Colonic mucosa (tissue), 4 donors: ENCODE measurements at regions not wholly inside any gene's neighbourhood (a gene's known extent, or its start where the extent isn't known, plus 50 kb on each side); places are given as distances from the start of the nearest gene placed in this dataset.
"Not testable (repeated sequence)": the region's sequence is repeated elsewhere in the genome, so short reads cannot be mapped to it uniquely, and the experiment has no call there.

Experiments
- DNase-seq: peaks from one replicate; pipeline ENCODE4 v3.0.0-alpha.2; 2020
- H3K27ac ChIP-seq: fragments of 200-600 bp; one replicate; pipeline ENCODE4 v1.8.0; 2021
- H3K27me3 ChIP-seq: fragments of 200-600 bp; one replicate; pipeline ENCODE4 v1.8.0; 2021
- H3K36me3 ChIP-seq: fragments of 200-600 bp; one replicate; pipeline ENCODE4 v1.8.0; 2021
- H3K4me1 ChIP-seq: fragments of 200-600 bp; one replicate; pipeline ENCODE4 v1.8.0; 2021; ENCODE audit warnings: mild to moderate bottlenecking
- H3K4me3 ChIP-seq: fragments of 200-600 bp; one replicate; pipeline ENCODE4 v1.8.0; 2021
- H3K9ac ChIP-seq, 2 donors: one replicate each; pipeline ENCODE4 v1.7.0; 2013; ENCODE audit warnings: control low read depth in 2 of 2, low read depth in 2 of 2, low read length in 2 of 2
- H3K9me3 ChIP-seq: fragments of 200-600 bp; one replicate; pipeline ENCODE4 v1.8.0; 2021
- intact Hi-C: fragments of 100-400 bp; cut with DNase I; formaldehyde crosslinking; loops from one replicate; pipeline ENCODE4 v1.14.1; 2022
- TF ChIP-seq, protein P1 (sequence below): fragments of 200-600 bp; IDR thresholded peaks from one replicate; pipeline ENCODE4 v1.8.0; 2022; ENCODE audit warnings: antibody characterized with exemption, mild to moderate bottlenecking
- donor health status: healthy.
- donor health status: DM: no; HTN: no; CAD: no.
- donor health status: DM: no; HTN: no; CAD: no.

DNA sequence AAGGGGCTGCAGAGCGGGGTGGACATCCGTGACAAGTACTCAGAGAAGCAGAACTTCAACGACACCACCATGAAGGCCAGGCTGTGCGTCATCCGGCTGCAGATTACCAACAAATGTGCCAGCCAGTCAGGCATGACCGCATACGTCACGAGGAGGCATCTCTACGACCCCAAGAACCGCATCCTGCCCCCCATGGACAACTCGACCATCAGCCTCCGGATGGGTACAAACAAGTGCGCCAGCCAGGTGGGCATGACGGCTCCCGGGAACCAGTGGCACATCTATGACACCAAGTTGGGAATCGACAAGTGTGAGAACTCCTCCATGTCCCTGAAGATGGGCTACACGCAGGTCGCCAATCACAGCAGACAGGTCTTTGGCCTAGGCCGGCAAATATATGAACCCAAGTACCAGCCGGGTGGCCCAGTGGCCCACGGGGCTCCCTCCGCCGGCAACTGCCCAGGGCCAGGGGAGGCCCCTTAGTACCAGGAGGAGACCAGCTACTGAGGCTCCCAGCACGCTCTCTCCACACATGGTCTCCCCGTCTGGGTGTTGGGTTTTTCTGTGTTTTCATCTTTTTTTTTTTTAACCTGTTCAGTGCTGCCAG is 133.4 kb upstream of the TEKT4 start:
- H3K4me1 ChIP-seq, H3K4me3 ChIP-seq, H3K9me3 ChIP-seq, H3K36me3 ChIP-seq, H3K27ac ChIP-seq, H3K27me3 ChIP-seq, intact Hi-C loops, H3K9ac ChIP-seq, DNase-seq: not testable (repeated sequence)

DNA sequence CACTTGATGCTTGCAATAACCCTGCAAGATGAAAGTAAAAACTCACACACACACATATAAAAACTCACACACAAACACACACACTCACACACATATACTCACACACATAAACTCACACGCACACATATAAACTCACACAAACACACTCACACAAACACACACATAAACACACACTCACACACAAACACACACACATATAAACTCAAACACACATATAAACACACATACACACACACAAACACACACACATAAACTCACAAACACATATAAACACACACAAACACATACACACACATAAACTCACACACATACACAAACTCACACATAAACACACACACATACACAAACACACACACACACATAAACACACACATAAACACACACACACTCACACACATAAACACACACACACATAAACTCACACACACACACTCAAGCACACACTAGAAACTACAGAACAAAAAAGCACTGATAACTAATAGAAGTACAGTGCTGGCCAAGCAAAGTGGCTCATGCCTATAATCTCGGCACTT is 117.7 kb upstream of the TEKT4 start:
- no peaks in the 10 kb centered on the region for H3K9me3 ChIP-seq
- H3K27ac ChIP-seq, result no peak overlapping the region
- intact Hi-C loops, result no loop called here
- no peak overlapping the region for H3K4me3 ChIP-seq
- no peaks in the 10 kb centered on the region for H3K27me3 ChIP-seq
- DNase-seq, result no peak
- H3K9ac ChIP-seq, result no peak overlapping the region
- no peaks in the 10 kb centered on the region for H3K4me1 ChIP-seq
- no peaks in the 10 kb centered on the region for H3K36me3 ChIP-seq
- TF ChIP-seq, protein P1, sequence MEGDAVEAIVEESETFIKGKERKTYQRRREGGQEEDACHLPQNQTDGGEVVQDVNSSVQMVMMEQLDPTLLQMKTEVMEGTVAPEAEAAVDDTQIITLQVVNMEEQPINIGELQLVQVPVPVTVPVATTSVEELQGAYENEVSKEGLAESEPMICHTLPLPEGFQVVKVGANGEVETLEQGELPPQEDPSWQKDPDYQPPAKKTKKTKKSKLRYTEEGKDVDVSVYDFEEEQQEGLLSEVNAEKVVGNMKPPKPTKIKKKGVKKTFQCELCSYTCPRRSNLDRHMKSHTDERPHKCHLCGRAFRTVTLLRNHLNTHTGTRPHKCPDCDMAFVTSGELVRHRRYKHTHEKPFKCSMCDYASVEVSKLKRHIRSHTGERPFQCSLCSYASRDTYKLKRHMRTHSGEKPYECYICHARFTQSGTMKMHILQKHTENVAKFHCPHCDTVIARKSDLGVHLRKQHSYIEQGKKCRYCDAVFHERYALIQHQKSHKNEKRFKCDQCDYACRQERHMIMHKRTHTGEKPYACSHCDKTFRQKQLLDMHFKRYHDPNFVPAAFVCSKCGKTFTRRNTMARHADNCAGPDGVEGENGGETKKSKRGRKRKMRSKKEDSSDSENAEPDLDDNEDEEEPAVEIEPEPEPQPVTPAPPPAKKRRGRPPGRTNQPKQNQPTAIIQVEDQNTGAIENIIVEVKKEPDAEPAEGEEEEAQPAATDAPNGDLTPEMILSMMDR, result no peak

DNA sequence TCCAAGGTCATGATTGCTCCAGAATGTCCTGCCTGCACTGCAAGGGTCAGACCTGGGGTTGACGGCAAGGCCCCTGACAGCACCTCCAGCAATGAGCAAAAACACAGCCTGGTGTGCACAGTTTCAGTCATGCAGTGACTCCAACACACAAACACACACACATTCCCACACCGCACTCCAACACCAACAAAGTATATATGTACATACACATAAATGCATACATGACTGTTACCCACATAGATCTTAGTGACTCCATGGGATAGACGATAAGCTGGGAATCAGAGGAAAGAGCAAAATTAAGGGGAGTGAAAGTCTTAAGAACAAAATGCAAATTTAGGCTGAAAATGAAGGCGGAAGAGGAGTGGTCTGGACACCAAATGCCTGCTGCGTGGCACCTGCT is 112.7 kb upstream of the TEKT4 start:
- DNase-seq, result no peak

DNA sequence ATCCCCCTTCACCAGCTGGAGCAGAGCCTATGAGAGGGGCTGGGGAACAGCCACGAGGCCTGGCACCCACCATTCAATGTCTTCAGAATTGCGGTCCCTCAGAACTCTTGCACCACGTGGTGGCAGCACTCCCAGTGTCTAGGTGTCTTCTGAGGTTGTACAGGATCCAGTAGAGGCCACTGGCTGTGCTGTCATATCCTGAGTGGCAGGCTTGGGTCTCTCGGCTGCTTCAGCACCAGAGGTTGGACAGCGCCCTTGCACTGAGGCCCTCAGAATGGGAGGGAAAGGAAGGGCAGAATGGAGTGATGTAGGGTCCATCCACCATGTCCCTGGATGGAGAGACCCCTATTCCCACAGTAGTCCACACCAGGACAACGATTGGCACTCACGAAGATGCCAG is 112.0 kb upstream of the TEKT4 start:
- intact Hi-C loops, result no loop called here
- no peaks in the 10 kb centered on the region for H3K27me3 ChIP-seq
- no peak overlapping the region for H3K27ac ChIP-seq
- no peaks in the 10 kb centered on the region for H3K36me3 ChIP-seq
- H3K4me3 ChIP-seq, result no peak overlapping the region
- TF ChIP-seq, protein P1, result no peak
- no peak for DNase-seq
- H3K4me1 ChIP-seq, result no peaks in the 10 kb centered on the region
- H3K9me3 ChIP-seq, result no peaks in the 10 kb centered on the region
- H3K9ac ChIP-seq, result no peak overlapping the region

More for the DNA sequence above, 112.7 kb upstream of the TEKT4 start:
- TF ChIP-seq, protein P1, result no peak
- Histone ChIP-seq H3K27ac (no peak overlapping the region), H3K9me3 (no peaks in the 10 kb centered on the region), H3K4me1 (no peaks in the 10 kb centered on the region), H3K9ac (no peak overlapping the region), H3K27me3 (no peaks in the 10 kb centered on the region), H3K4me3 (no peak overlapping the region), H3K36me3 (no peaks in the 10 kb centered on the region)
- intact Hi-C loops, result no loop called here

DNA sequence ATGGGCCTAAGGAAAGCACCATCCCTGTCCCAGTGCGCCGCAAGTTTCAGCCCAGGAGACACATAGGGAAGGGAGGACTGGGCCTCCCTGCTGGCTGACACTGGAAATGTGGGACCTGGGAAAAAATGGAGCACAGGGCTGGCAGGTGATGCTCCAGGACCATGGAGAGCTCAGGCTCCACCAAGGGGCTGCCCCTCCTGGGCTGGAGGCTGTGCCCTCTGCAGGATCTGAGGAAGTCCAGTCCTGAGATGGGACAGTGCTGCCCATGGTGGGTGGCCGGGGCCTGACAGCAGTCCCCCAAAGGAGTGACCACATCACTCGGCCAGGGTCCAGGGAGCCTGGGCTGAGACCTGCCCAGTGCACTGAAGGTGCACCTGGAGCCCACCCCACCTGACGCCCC is 108.6 kb upstream of the TEKT4 start:
- TF ChIP-seq, protein P1, result no peak
- no peaks in the 10 kb centered on the region for H3K27me3 ChIP-seq
- intact Hi-C loops, result no loop called here
- H3K27ac ChIP-seq, result no peak overlapping the region
- H3K9me3 ChIP-seq, result no peaks in the 10 kb centered on the region
- no peaks in the 10 kb centered on the region for H3K36me3 ChIP-seq
- no peak for DNase-seq
- no peak overlapping the region for H3K9ac ChIP-seq
- H3K4me3 ChIP-seq, result no peak overlapping the region
- H3K4me1 ChIP-seq, result no peaks in the 10 kb centered on the region

DNA sequence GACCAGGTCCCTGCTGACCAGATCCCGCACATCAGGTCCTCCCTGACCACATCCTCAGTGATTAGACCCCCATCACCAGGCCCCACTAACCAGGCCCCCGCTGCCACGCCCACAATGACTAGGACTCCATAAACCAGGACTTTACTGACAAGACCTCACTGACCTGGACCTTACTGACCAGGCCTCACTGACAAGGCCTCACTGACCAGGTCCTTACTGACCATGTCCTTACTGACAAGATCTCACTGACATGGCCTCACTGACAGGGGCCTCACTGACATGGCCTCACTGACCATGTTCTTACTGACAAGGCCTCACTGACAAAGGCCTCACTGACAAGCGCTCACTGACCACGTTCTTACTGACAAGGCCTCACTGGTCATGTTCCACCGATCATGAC is 107.9 kb upstream of the TEKT4 start:
- TF ChIP-seq, protein P1, result no peak
- no peak overlapping the region for H3K4me3 ChIP-seq

DNA sequence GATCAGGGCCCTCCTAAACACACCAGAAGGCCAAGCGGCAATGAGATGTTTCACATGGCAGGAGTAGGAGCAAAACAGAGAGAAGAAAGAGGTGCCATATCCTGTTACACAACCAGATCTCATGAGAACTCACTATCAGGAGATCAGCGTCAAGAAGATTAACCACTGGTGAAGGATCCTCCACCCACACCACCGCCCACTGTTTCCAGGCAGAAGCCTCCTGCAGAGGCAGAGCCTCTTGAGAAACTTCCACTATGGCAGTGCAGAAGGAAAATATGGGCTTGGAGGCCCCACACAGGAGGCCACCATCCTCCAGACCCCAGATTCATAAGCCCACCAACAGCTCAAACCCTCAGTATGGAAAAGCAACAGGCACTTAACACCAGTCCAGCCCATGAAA is 106.9 kb upstream of the TEKT4 start:
- DNase-seq, intact Hi-C loops, H3K27me3 ChIP-seq: not testable (repeated sequence)

More for the DNA sequence above, 107.9 kb upstream of the TEKT4 start:
- Histone ChIP-seq H3K4me1 (no peaks in the 10 kb centered on the region), H3K27ac (no peak overlapping the region), H3K9ac (no peak overlapping the region), H3K36me3 (no peaks in the 10 kb centered on the region), H3K27me3 (no peaks in the 10 kb centered on the region), H3K9me3 (no peaks in the 10 kb centered on the region)
- DNase-seq, result no peak
- intact Hi-C loops, result no loop called here

More for the DNA sequence above, 106.9 kb upstream of the TEKT4 start:
- H3K4me1 ChIP-seq, H3K4me3 ChIP-seq, H3K27ac ChIP-seq, H3K36me3 ChIP-seq, H3K9ac ChIP-seq, H3K9me3 ChIP-seq: not testable (repeated sequence)
